Muscle of arm (tissue), 1 donor: ENCODE measurements at regions not wholly inside any gene's neighbourhood (a gene's known extent, or its start where the extent isn't known, plus 50 kb on each side); places are given as distances from the start of the nearest gene placed in this dataset.

ENCODE experiments used
- DNase-seq: peaks from one replicate; pipeline ENCODE4 v3.0.0-alpha.2; 2013

GRCh38 chr4:89665662-89666061, 171.3 kb downstream of the SNCA start:
- DNase-seq = no peak

DNA sequence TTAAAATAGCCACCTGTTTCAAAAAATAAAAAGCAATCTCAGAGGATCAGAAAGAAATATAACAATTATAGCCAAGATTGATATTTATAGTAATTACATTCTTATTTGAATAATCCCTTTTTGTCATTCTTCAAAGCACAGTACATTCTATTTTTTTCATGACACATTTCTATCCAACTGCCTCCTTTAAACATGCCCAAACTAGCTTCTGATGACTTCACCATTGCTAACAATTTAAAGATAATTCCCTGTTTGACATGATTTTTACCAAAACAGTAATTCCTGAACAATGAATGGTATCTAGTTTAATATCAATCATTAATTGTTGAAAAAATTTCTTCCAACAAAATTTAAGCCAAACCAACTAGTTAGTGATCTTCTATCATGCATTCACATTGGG, 172.4 kb downstream of the SNCA start:
- DNase-seq = no peak

DNA sequence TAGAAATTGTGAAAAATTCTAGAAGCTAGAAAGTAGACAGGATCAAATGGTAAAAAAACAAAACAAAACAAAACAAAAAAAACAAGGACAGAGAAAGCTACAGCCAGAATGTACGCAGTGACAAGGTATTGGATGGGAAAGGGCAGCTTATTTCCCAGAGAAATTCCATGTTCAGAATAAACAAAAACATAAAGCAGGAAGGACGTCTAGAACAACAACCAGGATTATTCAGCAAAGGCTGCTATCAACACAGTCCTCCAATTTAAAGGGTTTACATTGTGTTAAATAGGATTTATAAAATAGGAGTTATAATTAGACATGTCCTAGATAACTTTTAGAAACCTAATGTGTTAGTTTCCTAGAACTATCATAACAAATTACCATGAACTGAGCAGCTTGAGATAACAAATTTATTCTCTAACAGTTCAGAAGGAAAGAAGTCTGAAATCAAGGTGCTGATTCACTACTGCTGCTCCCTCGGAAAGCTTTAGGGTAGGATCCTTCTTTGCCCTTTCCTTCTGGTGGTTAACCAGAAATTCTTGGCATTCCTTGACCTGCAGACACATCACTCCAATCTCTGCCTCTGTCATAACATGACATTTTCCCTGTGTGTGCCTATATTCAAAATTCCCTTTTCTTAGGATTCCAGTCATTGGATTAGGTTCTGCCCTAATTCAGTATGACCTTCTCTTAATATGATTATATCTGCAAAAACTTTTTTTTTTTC, 175.6 kb downstream of the SNCA start:
- no peak for DNase-seq

DNA sequence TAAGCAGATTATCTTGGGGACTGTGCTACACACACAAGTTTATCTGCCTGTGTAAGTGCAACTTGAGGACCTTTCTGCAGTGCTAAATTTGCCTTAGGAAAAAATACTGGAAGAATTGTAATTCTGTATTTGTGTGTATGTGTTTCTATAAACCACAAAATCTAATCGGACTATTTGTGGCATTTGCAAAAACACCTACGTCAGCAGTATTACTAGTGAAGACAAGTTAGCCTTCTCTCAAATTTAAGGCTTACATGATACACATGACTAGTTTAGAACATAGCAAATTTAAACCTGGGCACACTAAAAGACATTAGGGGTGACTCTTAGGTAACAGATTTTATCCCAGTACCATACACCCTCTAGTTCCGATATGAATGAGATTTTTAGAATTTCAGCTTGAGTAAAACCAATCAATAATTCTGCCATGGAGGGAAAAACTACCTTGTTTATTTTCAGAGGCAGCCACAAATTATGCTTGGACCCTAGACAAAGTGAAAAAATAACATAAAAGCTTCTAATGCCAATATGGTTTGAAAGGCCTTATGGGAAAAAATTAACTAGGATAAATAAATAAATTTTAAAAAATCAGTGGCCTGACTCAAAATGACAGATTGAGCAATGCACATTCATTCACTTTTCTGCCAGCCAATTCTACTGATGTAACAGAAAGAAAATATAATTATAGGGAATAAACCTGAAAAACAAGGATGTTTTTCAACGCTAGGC, 176.4 kb downstream of the SNCA start:
- DNase-seq = no peak

DNA sequence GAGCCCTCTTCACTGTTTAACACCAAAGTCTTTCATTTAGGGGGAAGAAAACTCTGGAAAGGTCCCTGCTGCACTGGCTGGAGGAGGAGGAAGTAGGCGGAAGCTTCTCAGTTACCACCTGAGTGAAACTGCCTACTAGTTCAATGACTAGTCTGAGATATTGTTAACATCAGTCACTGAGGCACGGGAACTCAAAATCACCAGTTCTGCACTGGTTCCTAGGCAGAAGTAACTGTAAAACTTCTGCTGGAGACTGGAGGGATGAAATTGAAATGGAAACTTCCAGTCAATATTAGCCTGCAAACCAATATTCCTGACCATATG, 178.3 kb downstream of the SNCA start:
- no peak for DNase-seq

DNA sequence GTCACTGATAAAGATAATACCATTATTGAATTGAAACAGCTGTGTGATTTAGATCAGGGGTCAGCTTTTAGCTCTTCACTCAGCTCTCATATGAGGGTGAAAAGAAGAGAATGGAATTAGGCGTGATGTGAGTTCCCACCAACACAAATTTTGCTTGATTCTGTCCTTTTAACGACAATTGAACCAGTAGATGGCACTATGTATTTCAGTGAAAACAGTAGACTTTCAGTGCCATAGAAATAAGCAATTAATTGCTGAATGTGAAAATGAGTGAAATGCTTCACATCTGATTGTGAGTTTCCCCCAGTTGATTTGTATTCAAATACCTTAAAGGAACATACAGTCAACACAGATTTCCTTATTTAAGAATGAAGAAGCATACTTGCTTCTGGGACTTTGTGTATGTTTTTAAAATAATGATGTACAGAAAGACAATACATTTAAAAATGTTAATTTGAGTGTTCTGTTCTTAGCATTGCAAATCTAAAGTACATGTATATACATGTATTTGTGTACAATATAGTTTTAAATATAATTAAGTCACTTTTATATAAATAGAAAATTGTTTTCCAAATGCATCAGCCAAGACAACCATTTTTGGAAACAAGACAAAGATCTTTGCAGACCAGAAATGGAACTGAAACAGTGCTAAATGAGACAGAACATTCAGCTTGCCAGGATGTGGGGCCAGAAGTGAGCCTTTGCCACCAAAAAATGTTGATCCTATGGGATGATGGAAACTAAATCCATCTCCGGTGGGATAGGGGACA, 178.8 kb downstream of the SNCA start:
- DNase-seq = peak; percentile 2

DNA sequence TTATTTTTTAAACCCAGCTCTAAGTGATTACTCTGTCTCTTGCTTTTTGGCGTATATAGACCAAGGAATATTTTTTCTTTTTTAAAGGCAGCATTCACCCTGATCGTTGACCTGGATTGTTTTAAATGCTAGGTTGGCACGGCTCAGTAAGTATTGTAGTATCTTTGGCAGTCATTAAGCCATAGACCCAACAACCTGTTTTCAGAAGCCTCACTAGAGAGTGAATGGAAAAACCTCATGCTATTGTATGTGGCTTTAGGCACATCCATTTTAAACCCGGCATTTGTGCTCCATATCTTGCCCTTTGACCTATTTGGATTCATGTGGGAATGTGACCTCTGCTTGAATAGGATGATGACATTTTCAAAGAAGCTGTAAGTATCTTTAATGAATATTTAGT, 183.9 kb downstream of the SNCA start:
- no peak for DNase-seq

DNA sequence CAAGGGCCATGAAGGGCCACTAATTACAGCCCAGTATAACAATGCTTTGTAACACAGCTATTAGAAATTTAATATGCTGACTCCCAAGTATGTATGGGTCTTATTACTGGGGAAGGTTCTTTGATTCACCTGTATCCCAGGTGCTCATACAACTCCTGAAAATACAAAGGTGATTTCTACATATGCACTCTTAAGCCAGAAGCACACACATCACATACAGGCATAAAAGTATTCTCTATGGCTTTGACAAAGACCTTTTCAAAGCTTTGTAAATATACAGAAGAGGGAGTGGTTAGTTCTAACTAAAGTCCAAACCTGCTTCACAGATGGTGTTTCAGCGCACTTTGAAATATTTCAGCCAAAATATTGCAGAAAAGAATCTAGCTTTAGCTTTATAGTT, 191.5 kb downstream of the SNCA start:
- no peak for DNase-seq

DNA sequence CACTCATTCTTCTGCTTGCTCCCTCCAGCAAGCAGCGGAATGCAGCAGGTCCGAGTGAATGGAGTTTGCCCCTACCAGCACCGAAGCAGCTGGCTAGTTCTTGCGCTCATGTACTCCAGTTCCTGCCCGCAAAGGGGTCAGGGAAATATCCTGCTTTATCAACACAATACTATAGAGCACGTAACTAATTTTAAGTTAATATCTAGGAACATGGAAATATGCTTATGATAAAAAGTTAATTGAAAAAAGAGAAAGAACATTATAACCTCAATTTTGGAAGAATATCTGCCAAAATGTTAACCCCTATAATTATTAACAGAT, 195.6 kb downstream of the SNCA start:
- peak; percentile 1 for DNase-seq

- DNase-seq = peak; percentile 11
Observed at GRCh38 chr4:89640620-89641366, 196.2 kb downstream of the SNCA start.

DNA sequence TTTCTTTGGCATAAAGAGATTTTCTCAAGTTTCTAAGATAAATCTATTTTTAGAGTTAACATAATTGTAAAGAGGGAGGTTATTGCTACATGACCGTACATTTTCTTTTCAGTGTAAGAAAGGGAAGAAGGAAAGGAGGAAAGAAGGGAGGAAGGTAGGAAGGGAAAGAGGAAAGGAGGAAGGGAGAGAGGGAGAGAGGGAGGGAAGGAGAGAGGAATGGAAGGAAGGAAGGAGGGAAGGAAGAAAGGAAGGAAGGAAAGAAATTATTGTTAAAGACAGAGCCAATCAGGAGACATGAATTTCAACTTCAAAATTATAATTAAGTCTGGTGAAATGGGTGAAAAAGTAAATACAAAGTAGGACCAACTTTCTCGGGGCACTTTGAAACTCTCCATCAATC, 197.6 kb downstream of the SNCA start:
- no peak for DNase-seq

DNA sequence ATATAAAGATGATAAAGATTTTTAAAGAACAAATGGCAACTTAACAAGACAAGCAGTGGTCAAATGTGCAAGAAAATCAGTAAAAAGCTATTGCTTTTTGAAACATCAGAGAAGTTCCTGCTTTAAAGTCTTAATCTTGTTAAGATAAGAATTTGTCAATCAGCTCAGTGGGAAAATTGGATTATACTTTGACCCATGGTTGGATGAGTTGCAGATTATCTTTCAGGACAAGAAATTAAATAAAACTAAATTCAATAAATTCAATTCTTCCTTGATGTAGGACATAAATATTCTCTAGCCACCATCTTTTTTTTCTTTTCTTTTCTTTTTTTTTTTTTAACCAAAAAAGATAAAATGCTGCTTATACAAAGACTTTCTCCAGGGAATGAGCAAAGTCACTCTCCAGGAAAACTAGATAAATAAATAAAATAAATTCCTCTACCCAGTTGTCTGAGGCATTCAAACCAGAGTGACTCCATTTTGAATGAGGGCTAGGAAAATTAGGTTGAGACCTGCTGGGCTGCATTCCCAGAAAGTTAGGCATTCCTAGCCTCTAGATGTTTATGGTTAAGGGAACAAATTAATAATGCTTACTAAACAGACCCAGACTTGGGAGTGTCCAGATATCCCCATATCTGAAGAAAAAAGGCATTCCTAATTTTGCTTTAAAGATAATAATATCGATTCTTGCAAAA, 211.2 kb downstream of the SNCA start:
- no peak for DNase-seq

GRCh38 chr4:89619206-89619962, 217.6 kb downstream of the SNCA start:
- DNase-seq = no peak

DNA sequence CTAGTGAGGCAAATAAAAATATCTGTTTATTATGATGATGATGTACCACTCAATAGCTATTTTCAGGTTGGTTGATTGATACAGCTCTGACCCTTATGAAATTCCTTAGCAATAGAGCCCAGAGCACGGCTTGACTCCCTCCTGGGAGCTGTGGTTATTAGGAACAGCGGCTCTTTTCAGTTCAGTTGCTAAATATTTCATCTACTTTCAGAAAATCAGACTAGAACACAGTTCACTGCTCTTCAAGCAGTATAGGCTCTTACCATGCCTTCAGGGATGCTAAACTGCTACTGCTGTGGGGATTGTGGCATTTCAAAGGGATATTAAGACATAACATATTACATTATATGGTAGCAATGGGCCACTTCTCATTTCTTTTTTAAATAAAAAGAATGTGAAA, 218.8 kb downstream of the SNCA start:
- no peak for DNase-seq

DNA sequence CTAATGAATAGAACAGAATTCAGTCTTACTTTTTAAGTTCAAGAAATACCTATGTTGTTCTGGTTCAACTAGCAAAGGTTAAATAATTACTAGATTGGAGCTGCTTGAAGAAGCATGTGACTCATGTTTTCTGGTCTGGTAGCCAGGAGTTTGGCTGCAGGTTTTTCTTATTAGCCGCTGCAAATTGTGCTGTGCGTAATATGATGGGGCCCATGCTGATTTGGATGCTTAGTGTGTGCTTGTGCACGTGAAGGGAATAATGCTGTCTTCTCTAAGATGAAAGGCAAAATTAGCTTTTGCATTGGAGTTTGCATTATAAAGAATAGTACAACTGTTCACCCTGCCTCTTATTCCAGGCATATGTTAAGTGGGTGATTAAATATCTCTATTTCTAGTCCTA, 219.6 kb downstream of the SNCA start:
- no peak for DNase-seq

- DNase-seq = no peak
Observed at GRCh38 chr4:89616382-89616781, 220.6 kb downstream of the SNCA start.

- no peak for DNase-seq
Observed at GRCh38 chr4:89615051-89615450, 221.9 kb downstream of the SNCA start.

- no peak for DNase-seq
Observed at GRCh38 chr4:89614155-89614554, 222.8 kb downstream of the SNCA start.

GRCh38 chr4:89610236-89610635, 226.7 kb downstream of the SNCA start:
- no peak for DNase-seq

- no peak for DNase-seq
Observed at GRCh38 chr4:89609756-89610155, 227.2 kb downstream of the SNCA start.

- no peak for DNase-seq
Observed at GRCh38 chr4:89604951-89605350, 232.0 kb downstream of the SNCA start.
